NCI-H1105 (cell line): ENCODE measurements at regions not wholly inside any gene's neighbourhood (a gene's known extent, or its start where the extent isn't known, plus 50 kb on each side); places are given as distances from the start of the nearest gene placed in this dataset.
"Not testable (repeated sequence)": the region's sequence is repeated elsewhere in the genome, so short reads cannot be mapped to it uniquely, and the experiment has no call there.

Experiments used
- DNase-seq: peaks from one replicate; lab custom pipeline; 2025; lab: John Stamatoyannopoulos, UW

DNA sequence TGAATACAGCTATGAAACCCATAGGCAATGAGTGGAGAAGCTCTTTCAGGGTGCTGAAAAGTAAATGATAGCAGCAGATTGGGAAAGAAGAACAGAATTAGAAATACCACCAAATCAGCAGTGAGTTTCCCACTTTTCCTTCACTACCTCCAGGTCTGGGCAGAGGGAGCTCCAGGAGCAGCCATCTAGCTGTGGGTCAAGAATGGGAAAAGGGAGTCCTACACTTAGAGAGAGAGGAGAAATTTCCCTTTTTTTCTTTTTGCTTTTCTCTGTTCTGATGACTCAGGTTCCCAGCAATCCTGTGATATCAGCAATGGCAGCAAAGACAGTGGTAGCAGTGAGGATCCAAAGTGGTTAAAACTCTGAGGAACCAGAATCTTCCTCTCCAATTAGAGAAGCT, 263.9 kb downstream of the NXPE2 start:
- DNase-seq = no peak

DNA sequence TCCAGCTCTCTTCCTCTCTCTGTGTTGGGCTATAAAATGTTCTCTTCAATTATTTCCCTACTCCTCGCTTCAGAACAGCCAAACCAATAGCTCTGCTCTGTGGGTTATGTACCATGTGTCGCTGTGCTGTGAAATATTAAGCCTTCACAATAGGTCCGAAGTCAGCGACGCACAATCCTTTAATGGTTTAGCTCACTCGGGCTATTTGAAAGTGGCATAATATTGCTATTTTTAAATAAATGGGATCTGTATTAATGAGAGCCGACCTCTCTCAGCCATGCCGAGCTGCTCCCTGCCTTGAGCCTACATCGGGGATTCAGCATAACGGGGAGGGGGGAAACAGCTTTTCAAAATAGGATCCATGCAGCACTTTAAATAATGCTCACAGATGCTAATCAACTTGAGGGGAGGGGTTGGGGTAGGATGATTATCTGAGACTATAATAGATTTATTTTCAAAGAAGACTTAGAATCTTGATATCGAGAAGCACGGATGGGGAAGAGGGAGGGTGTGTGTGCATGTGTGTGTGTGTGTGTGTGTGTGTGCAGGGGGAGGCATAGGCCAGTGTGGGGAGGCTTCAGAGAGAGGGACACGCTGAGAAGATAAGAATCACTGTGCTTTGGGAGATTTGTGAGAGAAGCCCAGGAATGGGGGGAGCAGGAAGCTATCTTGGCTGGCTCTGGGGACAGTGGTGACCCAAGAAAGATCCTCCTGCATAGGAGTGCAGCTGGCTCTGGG, 271.5 kb downstream of the NXPE2 start:
- DNase-seq = no peak

DNA sequence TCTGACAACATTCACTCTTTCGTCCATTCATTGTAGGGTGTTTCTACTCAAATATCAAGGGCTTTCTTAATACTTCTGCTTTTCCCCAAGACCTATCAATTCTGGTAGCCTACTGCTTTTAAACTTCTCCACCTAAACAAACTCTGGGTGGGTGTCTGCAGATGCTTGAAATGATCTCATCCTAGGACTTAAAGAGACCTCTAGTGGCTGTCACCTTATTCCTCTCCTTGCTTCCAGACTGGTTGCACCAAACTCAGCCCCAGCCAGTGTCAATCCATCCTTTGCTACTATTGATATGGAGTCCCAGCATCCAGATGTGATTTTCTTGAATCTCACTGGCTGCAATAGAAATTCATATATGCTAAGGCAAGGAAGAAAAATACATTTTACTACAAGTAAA, 274.7 kb downstream of the NXPE2 start:
- DNase-seq = no peak

DNA sequence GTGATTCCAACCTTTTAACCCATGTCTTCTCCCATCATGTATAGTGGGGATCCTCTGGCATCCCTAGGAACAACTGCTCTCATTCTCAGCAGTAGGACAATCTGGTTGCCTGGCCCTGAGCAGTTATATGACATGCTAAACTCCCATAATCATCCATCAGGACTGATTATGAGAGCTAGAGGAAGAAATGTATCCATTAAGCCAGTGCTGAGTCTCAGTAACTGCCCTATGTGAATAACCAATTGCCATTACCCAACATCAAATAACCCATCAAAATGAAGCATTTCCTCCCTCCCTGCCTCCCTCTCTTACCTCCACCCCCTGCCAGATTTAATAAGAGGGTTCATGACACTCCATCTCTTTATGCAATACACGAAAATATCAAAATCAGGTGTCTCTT, 277.6 kb downstream of the NXPE2 start:
- no peak for DNase-seq

DNA sequence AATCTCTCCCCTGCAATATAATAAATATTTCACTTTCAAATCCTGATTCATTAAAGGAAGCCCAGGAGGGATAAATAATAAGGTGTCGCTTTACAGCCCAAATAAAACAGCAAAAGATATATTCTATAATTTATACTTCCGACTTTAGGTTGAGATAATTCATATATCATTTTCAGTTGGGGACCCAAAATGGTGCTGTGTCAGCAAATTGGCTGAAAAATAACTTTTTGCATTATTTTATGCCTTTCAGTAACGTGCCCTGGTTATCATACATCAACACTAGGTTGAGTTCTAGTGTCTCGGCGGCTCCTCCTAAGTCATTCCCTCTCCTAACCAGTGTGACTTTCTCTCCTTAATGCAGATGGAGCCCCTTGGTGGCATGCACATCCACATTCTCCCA, 278.2 kb downstream of the NXPE2 start:
- no peak for DNase-seq

DNA sequence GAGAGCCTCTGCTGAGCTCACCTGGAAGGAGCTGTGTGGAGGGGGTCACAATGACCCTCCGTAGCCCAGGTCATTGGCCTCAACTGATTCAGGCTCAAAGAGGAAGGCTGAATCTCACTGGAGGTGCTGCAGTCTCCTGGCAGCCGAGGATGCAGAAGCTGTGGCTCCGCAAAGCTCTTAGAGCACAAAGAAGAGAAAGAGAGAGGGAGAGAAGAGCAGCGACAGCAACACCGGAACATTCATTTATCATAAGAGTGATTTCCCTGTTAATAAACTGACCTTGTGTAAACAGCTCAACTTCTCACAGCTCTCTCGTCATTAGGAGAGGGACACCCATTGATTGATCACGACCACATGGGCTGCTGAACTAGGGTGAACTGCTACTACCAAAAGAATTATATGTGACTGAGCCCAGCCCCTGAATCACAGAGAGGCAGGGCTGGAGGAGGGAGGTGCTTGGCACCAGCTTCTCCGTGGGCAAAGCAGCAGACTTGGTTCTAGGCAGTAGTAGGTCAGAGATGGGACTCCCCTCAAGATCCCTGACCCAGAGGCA, 281.7 kb downstream of the NXPE2 start:
- DNase-seq = no peak

DNA sequence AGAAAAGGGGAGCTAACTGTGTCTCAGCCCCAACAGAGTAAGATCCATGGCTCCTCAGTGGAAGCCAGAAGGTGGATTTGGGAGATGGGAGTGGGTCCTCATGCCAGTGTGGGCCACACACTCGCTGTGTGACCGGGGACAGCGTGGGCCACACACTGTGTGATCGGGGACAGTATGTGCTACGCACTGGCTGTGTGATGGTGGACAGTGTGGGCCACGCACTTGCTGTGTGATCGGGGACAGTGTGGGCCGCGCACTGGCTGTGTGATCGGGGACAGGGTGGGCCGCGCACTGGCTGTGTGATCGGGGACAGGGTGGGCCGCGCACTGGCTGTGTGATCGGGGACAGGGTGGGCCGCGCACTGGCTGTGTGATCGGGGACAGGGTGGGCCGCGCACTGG, 282.5 kb downstream of the NXPE2 start:
- DNase-seq = not testable (repeated sequence)

DNA sequence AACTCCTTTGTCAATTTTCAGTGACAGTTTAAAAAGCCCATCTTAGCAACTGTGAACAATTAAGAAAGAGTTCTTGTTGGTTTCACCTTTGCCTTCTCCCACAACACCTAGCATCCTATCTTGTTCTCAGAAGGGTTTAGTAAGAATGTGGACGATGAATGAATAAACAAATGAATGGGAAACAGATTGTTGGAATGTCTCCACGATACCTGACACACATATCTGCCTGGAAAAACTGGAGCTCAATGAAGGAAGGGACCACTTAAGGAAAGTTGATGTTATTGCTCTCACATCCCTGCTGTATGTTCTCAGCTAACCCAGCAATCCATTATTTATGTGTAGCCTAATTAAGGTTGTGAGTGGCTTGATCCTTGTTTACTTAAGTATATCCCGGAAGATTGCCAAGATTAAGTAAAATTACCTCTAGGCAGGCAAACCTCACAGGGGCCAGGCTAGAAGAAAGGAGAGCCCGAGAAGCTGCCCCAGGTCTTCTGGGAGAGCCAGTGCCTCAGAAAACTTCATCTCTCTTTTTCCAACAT, 286.4 kb downstream of the NXPE2 start:
- DNase-seq = peak; percentile 63

DNA sequence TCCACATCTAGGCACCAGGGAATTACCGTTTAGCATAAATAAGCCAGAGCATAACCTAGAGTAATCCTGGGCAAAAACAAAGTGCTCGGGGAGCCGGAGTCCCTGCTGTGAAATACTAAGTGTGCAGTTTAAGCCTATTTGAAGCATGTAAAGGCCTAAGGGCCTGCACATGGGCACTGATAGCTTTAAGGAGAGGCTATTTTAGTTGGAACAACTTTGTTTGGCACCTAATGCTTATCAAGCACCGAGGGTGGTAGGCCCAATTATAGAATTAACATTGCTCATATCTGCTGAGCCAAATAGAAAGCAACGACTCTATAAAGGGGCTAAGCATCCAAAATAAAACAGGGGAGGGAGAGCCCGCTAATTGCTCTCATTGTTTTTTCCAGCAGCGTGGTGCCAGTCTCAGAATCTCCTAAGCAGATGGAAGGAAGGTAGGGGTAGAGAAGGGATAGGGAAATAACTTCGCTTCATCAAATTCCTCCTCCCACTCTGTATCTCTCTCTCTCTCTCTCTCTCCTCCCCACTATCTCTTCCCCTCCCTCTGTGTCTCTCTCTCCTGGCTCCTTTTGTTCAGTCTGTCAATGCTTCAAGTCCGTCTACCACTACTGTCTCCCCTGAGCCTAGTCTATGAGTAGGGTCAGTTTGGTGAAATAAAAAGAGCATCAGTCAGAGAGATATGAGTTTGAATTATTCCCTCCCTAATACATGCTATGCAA, 292.8 kb downstream of the NXPE2 start:
- DNase-seq = no peak

DNA sequence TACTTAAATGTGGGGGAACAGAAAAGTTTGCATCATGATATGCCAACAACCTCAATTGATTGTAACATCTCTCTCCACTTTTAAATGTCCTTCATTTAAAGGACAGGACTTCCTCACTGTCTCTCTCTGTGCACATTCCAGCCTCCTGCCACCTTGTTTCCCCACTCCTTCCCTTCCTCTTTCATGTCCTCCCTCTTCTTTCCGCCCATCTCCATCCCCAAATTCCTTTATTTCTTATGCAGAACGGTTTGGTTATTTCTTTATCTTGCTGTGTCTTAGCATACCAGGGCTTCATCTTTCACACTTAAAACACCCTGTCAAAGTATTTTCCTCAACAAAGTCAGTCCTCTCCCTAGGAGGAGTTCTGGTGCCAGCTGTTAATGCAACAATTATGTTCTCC, 293.8 kb downstream of the NXPE2 start:
- DNase-seq = no peak

DNA sequence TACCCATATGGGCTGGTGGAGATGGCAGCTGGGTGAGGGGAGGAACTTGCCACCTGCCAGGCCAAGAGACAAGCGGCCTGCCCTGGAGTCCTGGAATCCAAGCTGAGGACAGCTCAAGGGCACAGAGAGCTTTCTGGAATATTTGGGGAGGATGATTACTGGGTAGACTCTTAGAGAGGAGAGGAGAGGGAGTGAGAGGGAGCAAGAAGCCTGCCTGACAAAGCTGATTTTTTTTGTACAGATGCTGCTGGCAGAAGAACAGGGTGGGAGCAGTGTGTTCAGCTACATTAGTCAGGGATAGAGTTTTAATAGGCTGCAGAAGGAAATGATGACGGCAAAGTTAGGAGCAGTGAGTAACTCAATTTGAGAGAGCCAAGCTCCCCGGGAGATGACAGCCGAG, 299.3 kb downstream of the NXPE2 start:
- no peak for DNase-seq

DNA sequence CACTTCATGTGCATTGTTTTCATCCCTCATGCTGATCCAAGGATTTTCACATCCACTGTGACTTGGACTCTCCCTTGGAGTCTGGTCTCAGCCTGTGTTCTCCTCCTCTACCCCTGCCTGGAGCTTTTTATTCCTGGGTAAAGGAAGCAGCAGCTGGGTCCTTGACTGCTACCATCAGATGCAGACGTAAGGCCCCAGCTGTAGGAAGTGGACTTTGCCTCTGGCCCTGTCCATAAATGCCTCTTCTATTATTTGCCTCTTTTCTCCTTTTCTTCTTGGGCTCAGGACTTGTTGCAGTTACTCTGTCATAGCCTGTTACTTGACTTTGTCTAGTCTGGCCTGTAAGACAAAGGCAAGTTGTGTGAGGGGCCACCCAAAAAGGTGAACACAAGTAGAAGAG, 303.8 kb downstream of the NXPE2 start:
- no peak for DNase-seq

DNA sequence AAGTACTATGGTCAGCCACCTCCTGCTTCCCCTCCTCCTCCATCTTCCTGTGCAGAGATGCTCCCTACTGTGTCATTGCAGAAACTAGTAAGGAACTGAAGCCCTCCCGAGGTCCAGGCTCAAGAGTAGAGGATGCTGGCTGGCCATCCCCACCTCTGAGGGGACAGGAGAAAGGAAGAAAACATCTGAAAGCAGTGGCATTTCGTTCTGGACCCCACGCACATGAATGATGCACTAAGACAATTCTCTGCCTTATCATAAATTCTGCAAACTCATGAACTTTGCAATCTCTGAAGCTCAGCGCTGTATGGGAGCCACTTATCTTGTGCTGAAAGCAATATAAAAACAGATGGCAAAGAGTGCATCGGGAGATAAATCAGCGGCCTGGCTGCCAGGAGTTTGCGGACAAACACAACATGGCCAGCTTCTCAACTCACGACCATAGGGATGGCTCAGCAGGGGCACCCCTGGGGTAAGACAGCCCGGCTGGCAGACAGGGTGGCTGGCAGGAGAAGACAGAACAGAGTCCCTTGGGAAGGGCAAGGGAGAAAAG, 306.4 kb downstream of the NXPE2 start:
- DNase-seq = no peak

DNA sequence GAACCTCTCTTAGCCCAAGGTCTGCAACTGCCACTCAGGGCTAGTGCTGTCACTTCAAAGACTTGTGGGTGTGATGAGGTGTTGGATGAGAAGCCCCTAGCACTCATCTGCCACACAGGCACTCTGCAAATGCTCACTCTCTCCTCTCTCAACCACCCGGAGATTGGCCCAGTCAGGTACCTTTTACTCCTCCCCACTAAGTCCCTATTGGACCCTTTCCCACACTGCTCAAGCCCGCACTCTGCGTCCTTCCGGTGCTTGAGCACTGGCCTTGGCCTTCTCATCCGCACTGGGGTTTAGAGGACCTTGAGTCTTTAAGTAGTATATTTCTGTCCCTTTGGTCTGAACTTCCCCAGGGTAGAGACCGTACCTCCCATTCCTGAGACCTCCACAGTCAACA, 308.0 kb downstream of the NXPE2 start:
- DNase-seq = no peak

DNA sequence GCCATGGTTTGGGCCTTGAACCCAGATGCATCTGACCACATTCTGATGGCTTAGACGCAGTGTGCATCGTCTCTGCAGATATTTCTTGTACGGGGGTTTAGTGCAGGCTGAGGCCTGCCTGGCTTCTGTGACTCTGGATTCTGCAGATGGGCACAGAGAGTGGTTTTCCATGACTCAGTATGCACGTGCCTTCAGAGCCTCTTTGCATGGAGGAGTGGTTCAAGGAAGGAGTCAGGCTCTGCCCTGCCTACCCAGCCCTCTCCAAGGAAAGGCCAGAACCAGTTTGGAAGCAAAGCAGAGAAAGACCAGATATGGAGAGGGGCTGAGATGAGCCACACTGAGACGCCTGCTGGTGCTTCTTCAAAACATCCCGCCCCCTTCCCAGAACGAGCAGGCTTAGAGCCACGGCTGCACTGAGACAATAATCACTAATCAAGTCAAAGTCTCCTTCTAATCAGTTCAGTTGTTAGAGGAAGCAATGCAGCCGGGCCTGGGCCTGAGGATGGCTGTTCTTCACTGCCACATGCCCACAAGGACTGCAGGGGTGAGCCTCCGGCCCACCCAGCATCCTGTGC, 308.9 kb downstream of the NXPE2 start:
- no peak for DNase-seq

DNA sequence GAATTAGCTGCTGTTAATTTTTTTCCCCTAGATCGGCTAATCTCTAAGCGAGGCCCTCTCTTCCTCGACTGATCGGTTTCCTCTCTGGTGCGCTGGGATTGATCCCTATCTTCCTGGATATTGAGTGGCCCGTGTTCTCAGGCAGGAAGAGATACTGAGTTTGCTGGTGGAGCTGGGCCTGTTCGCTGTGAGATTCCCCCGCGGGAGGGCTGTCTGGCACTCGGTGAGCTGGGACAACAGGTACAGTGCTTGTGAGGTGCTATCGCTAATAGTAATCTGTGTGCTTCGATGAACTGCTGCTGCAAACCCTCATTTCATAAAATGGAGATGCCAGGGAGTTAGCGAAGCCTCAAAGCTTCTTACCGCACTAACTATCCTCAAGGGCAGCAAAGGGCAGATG, 310.3 kb downstream of the NXPE2 start:
- DNase-seq = no peak

DNA sequence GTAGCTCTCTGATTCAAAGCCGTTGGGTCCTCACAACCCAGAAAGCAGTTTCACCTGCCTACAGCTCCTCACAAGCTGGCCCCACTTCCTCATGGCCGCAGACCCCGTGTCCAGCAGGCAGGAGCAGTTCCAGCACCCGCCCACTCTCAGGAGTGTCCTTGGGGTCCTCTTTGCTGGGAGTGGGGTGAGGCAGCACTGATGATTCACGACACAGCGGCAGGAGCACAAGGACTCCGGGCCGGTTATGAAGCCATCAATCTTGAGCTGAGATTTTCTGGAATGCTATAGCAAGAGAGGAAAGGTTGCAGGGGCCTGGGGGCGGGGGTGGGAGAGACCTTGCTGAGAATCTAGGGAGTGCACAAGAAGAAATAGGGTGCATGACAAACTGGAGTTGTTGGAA, 311.2 kb downstream of the NXPE2 start:
- DNase-seq = no peak

DNA sequence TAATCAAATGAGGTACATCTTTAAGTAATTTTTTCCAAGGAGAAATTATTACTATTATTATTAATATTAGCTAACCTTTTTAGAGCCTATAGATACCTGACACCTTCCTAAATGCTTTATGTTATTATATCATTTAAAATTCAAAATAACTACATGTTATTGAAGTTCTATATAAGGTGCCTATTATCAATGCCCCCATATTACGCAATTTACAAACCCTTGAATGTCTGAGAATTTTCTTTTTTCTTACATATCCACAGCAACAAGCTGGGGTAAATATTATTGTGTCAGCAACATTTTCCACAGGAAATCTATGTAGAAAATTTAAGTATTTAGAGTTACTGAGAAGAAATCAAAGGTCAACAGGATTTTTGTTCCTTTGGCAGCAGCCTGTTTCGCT, 327.3 kb downstream of the NXPE2 start:
- no peak for DNase-seq

DNA sequence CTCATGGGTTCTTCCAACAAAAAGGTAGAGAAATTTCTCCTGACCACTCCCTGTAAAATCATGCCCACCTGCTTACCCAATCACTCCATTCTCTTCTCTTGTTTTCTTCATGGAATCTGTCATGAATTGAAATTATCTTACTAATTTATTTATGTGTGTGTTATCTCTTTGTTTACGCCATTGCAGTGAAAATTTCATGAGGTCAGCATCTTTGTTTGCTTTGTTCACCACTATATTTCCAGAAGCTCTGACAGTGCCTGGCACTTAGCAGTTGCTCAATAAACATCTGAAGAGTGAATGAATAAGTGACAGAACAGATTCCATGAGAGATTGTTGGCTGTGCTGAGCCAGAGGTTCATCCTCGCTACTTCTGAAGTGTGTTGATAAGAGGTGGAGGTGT, 329.5 kb downstream of the NXPE2 start:
- DNase-seq = no peak

DNA sequence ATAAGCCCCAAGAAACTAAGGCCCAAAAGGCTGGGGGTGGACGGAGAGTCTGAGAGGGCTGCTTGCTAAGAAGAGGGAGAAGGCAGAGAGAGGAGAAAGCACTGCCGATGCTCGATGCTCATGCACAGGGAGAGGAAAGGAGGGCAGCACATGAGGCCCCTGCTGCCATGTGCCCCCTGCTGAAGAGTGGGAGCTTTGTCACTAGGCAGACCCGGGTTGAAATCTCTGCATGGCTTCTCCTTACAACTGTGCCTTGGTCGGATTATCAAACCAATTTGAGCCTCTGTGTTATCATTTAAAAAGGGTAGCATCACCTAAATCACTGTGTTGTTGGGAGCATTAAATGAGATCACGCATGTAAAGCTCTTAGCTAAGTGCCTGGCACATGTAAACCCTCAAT, 330.5 kb downstream of the NXPE2 start:
- no peak for DNase-seq

DNA sequence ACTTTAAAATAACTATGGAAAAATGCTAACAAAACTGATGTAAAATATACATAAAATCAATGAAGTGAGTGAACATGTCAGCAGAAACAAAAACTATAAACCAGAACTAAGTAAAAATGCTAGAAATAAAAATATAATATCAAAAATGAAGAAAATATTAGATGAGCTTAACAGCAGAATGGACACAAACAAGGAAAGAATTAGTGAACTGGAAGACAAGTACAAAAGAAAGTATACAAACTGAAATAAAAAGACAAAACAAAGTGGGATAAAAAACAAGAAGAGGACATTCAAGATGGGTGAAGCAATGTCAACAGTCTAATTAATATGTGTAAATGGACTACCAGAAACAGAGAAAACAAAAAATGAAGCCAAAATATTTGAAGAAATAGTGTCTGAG, 339.2 kb downstream of the NXPE2 start:
- DNase-seq = no peak

DNA sequence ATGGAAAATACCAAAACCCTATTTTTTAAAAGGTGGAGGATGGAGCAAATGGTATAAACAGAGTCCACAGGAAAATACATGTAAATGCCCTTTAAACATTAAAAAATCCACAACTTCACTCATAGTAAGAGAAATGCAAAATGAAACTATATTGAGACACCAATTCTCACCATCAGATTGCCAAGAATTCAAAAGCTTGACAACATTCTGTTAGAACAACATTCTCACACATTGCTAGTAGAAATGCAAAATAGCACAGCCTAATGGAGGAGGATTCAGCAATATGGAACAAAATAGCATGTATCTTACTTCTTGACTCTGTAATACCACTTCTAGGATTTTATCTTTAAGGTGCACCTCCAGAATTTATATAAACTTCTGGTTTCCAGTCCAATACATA, 351.8 kb downstream of the NXPE2 start:
- no peak for DNase-seq
